Breast epithelium (tissue), 4 donors: ENCODE measurements at regions not wholly inside any gene's neighbourhood (a gene's known extent, or its start where the extent isn't known, plus 50 kb on each side); places are given as distances from the start of the nearest gene placed in this dataset.

Source experiments
- DNase-seq, 2 donors: peaks; one replicate each; pipeline ENCODE4 v3.0.0-alpha.2; 2019; ENCODE audit warnings: low spot score in 2 of 2
- H3K27ac ChIP-seq, 2 donors: fragments of 200-600 bp; sonication (generic) in 1 of 2; one replicate each; pipeline ENCODE4 v1.5.1; 2016 to 2019; ENCODE audit warnings: mild to moderate bottlenecking in 1 of 2
- H3K27me3 ChIP-seq, 2 donors: fragments of 200-600 bp; sonication (generic) in 1 of 2; one replicate each; pipeline versions ENCODE4 v1.5.1 to v1.6.0; 2017 to 2019; ENCODE audit warnings: control low read depth in 1 of 2, mild to moderate bottlenecking in 1 of 2
- H3K36me3 ChIP-seq: fragments of 200-600 bp; one replicate; pipeline ENCODE4 v1.5.1; 2019
- H3K4me1 ChIP-seq, 2 donors: fragments of 200-600 bp; sonication (generic); one replicate each; pipeline ENCODE4 v1.5.1; 2016 to 2019; ENCODE audit warnings: control low read depth in 1 of 2
- H3K4me3 ChIP-seq, 3 donors: fragments of 200-600 bp; sonication (generic); 1 replicate in 2 of 3; 2 replicates in 1 of 3; pipeline ENCODE4 v1.5.1; 2016 to 2019; ENCODE audit warnings: mild to moderate bottlenecking in 3 of 3, moderate library complexity in 2 of 3
- H3K9me3 ChIP-seq, 2 donors: fragments of 200-600 bp; sonication (generic) in 1 of 2; one replicate each; pipeline ENCODE4 v1.5.1; 2016 to 2019; ENCODE audit warnings: control low read depth in 1 of 2
- POLR2A ChIP-seq: fragments of 450-650 bp; IDR thresholded peaks from one replicate; pipeline ENCODE4 v1.6.1; 2016; ENCODE audit warnings: antibody characterized with exemption, mild to moderate bottlenecking, moderate library complexity
- POLR2AphosphoS5 ChIP-seq, 3 donors: sonication (generic); formaldehyde crosslinking; IDR thresholded peaks; one replicate each; pipeline ENCODE4 v1.6.1; 2017; ENCODE audit warnings: antibody characterized with exemption in 3 of 3
- intact Hi-C: fragments of 100-400 bp; cut with DNase I; formaldehyde crosslinking; loops from one replicate; pipeline ENCODE4 v1.15.1; 2023; ENCODE audit warnings: low total_unique reads
- TF ChIP-seq, protein P1 (sequence below), 3 donors: fragments of 450-650 bp; IDR thresholded peaks; one replicate each; pipeline ENCODE4 v1.5.1; 2016 to 2017; ENCODE audit warnings: antibody characterized with exemption in 3 of 3, mild to moderate bottlenecking in 3 of 3, moderate library complexity in 3 of 3

DNA sequence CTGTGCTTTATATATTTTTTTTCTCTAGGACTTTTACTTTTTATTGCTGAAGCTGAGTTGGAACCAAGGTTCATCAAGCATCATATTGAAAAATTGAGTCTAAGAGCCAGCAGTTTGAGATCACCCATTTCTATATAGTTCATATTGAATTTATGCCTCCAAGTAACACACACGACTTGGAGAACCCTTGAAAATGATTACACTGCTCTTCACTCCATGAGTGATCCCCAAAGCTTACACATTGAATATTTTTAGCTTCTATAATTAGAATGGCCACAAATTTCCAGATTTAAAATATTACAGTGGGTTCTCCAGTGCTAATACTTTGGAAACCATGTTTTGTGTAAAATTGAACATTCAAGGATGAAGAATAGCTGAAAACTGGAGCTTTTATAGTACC lies 144.4 kb upstream of the SLC4A4 start:
- no peaks in the 10 kb centered on the region for H3K36me3 ChIP-seq
- H3K4me3 ChIP-seq = no peak overlapping the region
- no peak for DNase-seq
- intact Hi-C loops = no loop called here
- no peaks in the 10 kb centered on the region for H3K4me1 ChIP-seq
- H3K27me3 ChIP-seq = no peaks in the 10 kb centered on the region
- H3K9me3 ChIP-seq = no peaks in the 10 kb centered on the region
- no peak for TF ChIP-seq POLR2A
- TF ChIP-seq, protein P1, sequence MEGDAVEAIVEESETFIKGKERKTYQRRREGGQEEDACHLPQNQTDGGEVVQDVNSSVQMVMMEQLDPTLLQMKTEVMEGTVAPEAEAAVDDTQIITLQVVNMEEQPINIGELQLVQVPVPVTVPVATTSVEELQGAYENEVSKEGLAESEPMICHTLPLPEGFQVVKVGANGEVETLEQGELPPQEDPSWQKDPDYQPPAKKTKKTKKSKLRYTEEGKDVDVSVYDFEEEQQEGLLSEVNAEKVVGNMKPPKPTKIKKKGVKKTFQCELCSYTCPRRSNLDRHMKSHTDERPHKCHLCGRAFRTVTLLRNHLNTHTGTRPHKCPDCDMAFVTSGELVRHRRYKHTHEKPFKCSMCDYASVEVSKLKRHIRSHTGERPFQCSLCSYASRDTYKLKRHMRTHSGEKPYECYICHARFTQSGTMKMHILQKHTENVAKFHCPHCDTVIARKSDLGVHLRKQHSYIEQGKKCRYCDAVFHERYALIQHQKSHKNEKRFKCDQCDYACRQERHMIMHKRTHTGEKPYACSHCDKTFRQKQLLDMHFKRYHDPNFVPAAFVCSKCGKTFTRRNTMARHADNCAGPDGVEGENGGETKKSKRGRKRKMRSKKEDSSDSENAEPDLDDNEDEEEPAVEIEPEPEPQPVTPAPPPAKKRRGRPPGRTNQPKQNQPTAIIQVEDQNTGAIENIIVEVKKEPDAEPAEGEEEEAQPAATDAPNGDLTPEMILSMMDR (IDR thresholded peaks at IDR 0.05) = no peak
- TF ChIP-seq POLR2AphosphoS5 (IDR thresholded peaks at IDR 0.05) = no peak
- H3K27ac ChIP-seq = no peak overlapping the region

DNA sequence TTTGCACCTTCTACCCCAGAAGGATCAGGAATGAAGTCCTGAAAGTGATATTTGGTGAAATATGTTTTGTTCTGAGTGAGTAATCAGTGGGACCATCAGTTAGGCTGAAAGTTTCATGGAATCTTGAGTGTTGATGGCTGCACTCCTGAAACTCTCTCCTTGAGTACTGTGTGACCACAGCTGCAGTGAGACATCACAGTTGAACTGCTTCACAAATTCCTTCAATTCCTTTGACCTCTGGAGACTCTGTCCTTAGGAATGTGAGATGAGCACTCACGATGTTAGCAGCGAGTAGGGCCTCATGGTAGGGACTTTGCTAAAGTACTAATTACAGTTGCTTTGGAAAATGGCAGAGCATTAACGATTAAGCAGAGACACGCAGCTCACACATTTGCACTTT lies 142.9 kb upstream of the SLC4A4 start:
- DNase-seq = no peak

DNA sequence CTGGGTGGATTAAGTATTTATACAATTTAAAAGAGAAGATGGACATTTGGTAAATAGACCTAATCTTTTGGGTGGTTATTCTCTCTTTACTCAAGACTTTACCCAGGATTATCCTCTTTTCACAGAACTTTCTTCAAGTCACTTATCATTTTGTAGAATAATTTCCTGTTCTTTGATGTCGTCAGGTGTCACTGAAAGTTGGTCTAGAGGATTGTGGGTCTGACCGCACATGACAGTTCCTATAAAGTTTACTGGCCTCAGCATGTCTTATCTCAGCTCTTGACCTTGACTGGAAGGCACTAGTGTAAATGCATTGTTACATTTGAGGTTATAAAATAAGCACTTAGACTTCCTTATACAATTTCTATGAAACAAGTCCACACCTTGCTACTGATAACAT lies 139.9 kb upstream of the SLC4A4 start:
- no peak for DNase-seq
- TF ChIP-seq, protein P1 (IDR thresholded peaks at IDR 0.05) = no peak
- TF ChIP-seq POLR2AphosphoS5 (IDR thresholded peaks at IDR 0.05) = no peak
- TF ChIP-seq POLR2A = no peak

More for the DNA sequence above, 142.9 kb upstream of the SLC4A4 start:
- Histone ChIP-seq H3K27me3 (no peaks in the 10 kb centered on the region), H3K9me3 (no peaks in the 10 kb centered on the region), H3K4me3 (no peak overlapping the region), H3K36me3 (no peaks in the 10 kb centered on the region), H3K27ac (no peak overlapping the region), H3K4me1 (no peaks in the 10 kb centered on the region)
- TF ChIP-seq, protein P1 (IDR thresholded peaks at IDR 0.05) = no peak
- TF ChIP-seq POLR2AphosphoS5 (IDR thresholded peaks at IDR 0.05) (no peak), POLR2A (no peak)
- intact Hi-C loops = no loop called here

DNA sequence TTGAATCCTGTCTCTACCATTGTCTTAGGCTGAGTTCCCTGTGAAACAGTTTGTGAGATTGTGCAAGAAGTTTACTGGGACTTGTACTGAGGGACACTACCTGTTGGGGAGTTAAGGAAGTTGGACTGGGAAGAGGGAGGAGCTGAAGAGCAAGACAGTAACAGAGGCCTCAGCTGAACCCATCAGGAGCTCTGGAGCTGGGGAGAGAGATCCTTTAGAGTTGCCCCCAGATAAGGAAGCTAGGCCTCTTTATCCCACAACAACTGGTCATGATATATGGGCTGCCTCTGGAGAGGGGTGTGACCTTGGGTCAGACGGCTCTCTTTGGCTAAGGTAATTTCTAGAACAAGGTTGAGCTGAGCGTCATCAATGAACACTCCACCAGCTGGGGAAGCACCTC lies 137.8 kb upstream of the SLC4A4 start:
- H3K27ac ChIP-seq = no peak overlapping the region
- intact Hi-C loops = no loop called here
- no peaks in the 10 kb centered on the region for H3K9me3 ChIP-seq
- H3K4me1 ChIP-seq = no peaks in the 10 kb centered on the region
- H3K4me3 ChIP-seq = no peak overlapping the region
- no peak for DNase-seq
- no peaks in the 10 kb centered on the region for H3K27me3 ChIP-seq
- TF ChIP-seq POLR2AphosphoS5 (IDR thresholded peaks at IDR 0.05) (no peak), POLR2A (no peak)
- TF ChIP-seq, protein P1 (IDR thresholded peaks at IDR 0.05) = no peak
- no peaks in the 10 kb centered on the region for H3K36me3 ChIP-seq

More for the DNA sequence above, 139.9 kb upstream of the SLC4A4 start:
- H3K4me1 ChIP-seq = no peaks in the 10 kb centered on the region
- no peak overlapping the region for H3K27ac ChIP-seq
- H3K9me3 ChIP-seq = no peaks in the 10 kb centered on the region
- intact Hi-C loops = no loop called here
- H3K36me3 ChIP-seq = no peaks in the 10 kb centered on the region
- no peaks in the 10 kb centered on the region for H3K27me3 ChIP-seq
- H3K4me3 ChIP-seq = no peak overlapping the region

DNA sequence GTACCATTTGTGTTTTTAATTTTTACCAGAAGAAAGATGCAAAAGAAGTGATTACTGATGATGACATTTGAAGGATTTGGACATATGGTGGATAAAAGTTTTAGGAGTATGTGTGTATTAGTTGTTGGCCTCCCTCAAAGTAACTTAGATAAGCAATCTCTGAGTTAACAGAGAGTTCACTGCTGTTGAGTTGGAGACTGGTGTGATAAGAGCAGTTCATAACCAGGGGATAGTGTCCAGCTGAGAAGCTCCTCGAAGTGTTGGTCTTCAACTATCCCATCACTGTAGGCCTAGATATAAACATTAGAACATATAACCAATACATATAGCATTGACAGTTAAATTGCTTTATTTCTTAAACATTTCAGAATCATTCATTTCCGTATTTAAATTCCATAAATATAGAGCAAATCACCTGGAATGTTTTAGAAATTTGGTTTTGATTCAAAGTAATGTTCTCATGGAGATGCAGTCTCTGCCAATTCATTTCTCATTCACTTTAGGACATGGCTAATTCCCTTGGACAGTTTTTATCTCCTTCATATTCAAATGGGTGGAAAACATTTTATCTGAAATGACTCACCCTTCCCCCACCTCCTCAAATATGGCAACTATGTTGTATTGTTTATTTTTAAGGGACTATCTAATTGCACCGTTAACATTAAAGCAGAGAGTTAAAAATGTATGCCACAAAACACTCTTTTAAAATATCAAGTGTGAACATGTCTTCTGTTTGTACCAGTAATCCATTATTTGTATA lies 136.8 kb upstream of the SLC4A4 start:
- Histone ChIP-seq H3K36me3 (no peaks in the 10 kb centered on the region), H3K4me1 (no peaks in the 10 kb centered on the region), H3K27ac (no peak overlapping the region), H3K9me3 (no peaks in the 10 kb centered on the region), H3K27me3 (no peaks in the 10 kb centered on the region), H3K4me3 (no peak overlapping the region)
- DNase-seq = no peak
- TF ChIP-seq, protein P1 (IDR thresholded peaks at IDR 0.05) = no peak
- intact Hi-C loops = no loop called here
